ENCODE measurements at regions not wholly inside any gene's neighbourhood (a gene's known extent, or its start where the extent isn't known, plus 50 kb on each side); places are given as distances from the start of the nearest gene placed in this dataset.
A peak's percentile ranks its signal among the peaks of the same experiment; 100 is the strongest.

GRCh38 chr4:128715616-128716015 is 93.9 kb upstream of the JADE1 start:
- H3K27ac Mint-ChIP-seq = no peak overlapping the region
- no peaks in the 10 kb centered on the region for H3K36me3 Mint-ChIP-seq
- H3K4me3 Mint-ChIP-seq = no peak overlapping the region
- H3K27me3 Mint-ChIP-seq = peaks cover 0 to 5% (median 0%) of the 10 kb centered on the region in 5 donors
- no peaks in the 10 kb centered on the region for H3K9me3 Mint-ChIP-seq
- POLR2A ChIA-PET = no interaction called here
- DNase-seq (no peak), ATAC-seq (no peak)
- H3K4me1 Mint-ChIP-seq = no peaks in the 10 kb centered on the region

- DNase-seq (no peak), ATAC-seq (no peak)
- POLR2A ChIA-PET = no interaction called here
- no peak overlapping the region for H3K4me3 Mint-ChIP-seq
- H3K27me3 Mint-ChIP-seq = peaks cover 0 to 1% (median 0%) of the 10 kb centered on the region in 5 donors
- H3K27ac Mint-ChIP-seq = no peak overlapping the region
- no peaks in the 10 kb centered on the region for H3K9me3 Mint-ChIP-seq
- no peaks in the 10 kb centered on the region for H3K36me3 Mint-ChIP-seq
- peaks cover 6 to 16% (median 12%) of the 10 kb centered on the region in 4 donors for H3K4me1 Mint-ChIP-seq
Observed at GRCh38 chr4:128711361-128711760, 98.1 kb upstream of the JADE1 start.

DNA sequence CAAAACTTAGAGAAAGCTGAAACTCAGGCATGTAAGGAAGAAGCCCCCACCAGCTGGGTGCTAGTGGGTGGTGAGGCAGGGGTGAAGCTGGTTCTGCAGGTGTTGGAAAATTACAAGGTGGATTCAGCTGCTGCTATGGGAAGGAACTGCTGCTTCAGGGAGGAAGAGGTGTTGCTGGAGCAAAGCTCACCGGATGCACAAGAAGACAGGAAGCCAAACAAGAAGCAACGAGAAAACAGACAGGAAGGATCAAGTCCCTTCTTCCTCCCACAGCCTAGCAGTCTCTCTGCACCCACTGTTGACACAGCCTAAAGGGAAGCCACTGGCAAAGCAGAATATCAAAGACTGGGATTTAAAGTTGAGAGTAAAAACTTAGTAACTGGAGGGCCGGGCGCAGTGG is 100.2 kb upstream of the JADE1 start:
- peak overlapping the region; percentile 53 to 91 (median 79) for H3K27ac Mint-ChIP-seq
- peak in 1 of 2 donors; percentile 44 for ATAC-seq
- POLR2A ChIA-PET = no interaction called here
- peak in 1 of 10 donors; percentile 12 for DNase-seq
- peaks cover 6 to 16% (median 12%) of the 10 kb centered on the region in 4 donors for H3K4me1 Mint-ChIP-seq
- no peaks in the 10 kb centered on the region for H3K9me3 Mint-ChIP-seq
- H3K4me3 Mint-ChIP-seq = peak overlapping the region in 9 of 10 donors; percentile 5 to 72 (median 57)
- H3K36me3 Mint-ChIP-seq = no peaks in the 10 kb centered on the region
- no peaks in the 10 kb centered on the region for H3K27me3 Mint-ChIP-seq

DNA sequence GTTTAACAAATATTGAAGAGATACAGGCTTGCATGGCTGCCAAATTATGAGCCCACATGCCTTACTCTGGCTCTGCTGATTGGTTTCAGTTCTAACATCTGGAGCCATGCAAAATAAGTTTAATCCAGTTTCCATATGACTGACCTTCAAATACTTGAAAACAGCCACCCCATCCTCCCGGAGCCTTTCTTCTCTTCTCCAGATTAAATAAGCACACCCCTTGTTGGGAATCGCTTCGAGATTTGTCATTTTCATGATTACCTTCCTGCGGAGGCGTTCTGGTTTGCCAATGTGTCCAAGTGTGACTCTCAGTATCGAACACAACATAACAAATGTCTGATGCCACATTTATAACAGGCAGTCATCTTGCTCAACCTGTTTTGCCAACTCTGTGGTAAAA is 101.6 kb upstream of the JADE1 start:
- H3K27ac Mint-ChIP-seq = peak overlapping the region in 2 of 10 donors; percentile 28 to 80
- DNase-seq = no peak
- peaks cover 0 to 1% (median 0%) of the 10 kb centered on the region in 5 donors for H3K27me3 Mint-ChIP-seq
- H3K4me1 Mint-ChIP-seq = peaks cover 6 to 16% (median 12%) of the 10 kb centered on the region in 4 donors
- H3K9me3 Mint-ChIP-seq = no peaks in the 10 kb centered on the region
- H3K4me3 Mint-ChIP-seq = no peak overlapping the region
- ATAC-seq = no peak
- no peaks in the 10 kb centered on the region for H3K36me3 Mint-ChIP-seq
- POLR2A ChIA-PET = no interaction called here

- no peak overlapping the region for H3K4me3 Mint-ChIP-seq
- no peaks in the 10 kb centered on the region for H3K36me3 Mint-ChIP-seq
- H3K9me3 Mint-ChIP-seq = no peaks in the 10 kb centered on the region
- ATAC-seq (no peak), DNase-seq (no peak)
- H3K27ac Mint-ChIP-seq = no peak overlapping the region
- H3K27me3 Mint-ChIP-seq = peaks cover 0 to 4% (median 0%) of the 10 kb centered on the region in 5 donors
- POLR2A ChIA-PET = no interaction called here
- peaks cover 3 to 9% (median 4%) of the 10 kb centered on the region in 4 donors for H3K4me1 Mint-ChIP-seq
Observed at GRCh38 chr4:128703948-128704347, 105.6 kb upstream of the JADE1 start.

- Mint-ChIP-seq H3K27ac (no peak overlapping the region), H3K36me3 (no peaks in the 10 kb centered on the region), H3K9me3 (no peaks in the 10 kb centered on the region), H3K4me1 (no peaks in the 10 kb centered on the region), H3K27me3 (peaks cover 0 to 4% (median 0%) of the 10 kb centered on the region in 5 donors), H3K4me3 (no peak overlapping the region)
- DNase-seq (no peak), ATAC-seq (no peak)
- POLR2A ChIA-PET = no interaction called here
Observed at GRCh38 chr4:128700659-128701350, 108.7 kb upstream of the JADE1 start.

DNA sequence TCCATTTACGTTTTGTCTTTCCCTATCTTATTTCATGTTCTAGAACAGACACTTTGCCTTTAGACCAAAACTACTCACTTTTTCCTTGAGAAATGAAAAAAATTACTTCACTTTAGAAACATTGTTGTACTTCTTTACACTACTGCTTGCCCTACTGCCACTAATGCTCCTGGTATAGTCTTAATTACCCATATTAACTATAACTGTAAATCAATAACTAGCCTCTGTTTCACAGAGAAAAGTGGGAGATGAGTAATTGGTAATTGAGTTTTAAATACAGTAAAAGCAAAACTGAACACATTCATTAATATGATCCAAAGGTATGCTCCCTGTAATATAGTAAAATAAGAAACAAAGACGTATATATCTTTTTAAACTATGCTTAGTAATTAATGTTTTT is 111.1 kb upstream of the JADE1 start:
- ATAC-seq = no peak
- H3K4me1 Mint-ChIP-seq = no peaks in the 10 kb centered on the region

DNA sequence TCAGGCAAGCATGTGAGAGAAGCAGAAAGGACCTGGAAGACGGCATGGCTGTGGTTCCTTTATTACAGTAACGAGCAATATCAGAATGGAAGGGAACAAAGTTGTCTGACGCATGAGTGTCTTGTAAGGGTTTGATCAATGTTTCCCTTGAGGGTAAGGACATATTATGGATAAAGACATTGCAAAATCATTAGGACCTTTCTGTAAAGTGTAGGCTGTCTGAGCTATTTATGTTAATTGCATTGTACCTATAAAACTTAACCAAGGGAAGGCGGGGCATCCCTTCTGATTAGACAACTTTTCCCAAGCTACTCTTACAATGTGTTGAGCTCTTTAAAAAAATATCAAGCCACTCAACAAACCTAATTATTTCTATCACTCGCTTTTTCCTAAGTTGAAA is 112.2 kb upstream of the JADE1 start:
- peaks cover 0 to 4% (median 0%) of the 10 kb centered on the region in 9 donors for H3K9me3 Mint-ChIP-seq
- POLR2A ChIA-PET = no interaction called here
- peaks cover 0 to 4% (median 0%) of the 10 kb centered on the region in 5 donors for H3K27me3 Mint-ChIP-seq
- no peak for ATAC-seq
- H3K4me3 Mint-ChIP-seq = no peak overlapping the region
- no peaks in the 10 kb centered on the region for H3K36me3 Mint-ChIP-seq
- H3K4me1 Mint-ChIP-seq = no peaks in the 10 kb centered on the region
- no peak overlapping the region for H3K27ac Mint-ChIP-seq
- DNase-seq = no peak

More for the DNA sequence above, 111.1 kb upstream of the JADE1 start:
- POLR2A ChIA-PET = no interaction called here
- H3K27me3 Mint-ChIP-seq = peaks cover 0 to 4% (median 0%) of the 10 kb centered on the region in 5 donors
- peaks cover 0 to 4% (median 0%) of the 10 kb centered on the region in 9 donors for H3K9me3 Mint-ChIP-seq
- no peak overlapping the region for H3K27ac Mint-ChIP-seq
- H3K4me3 Mint-ChIP-seq = no peak overlapping the region
- no peak for DNase-seq
- H3K36me3 Mint-ChIP-seq = no peaks in the 10 kb centered on the region

GRCh38 chr4:128690011-128690410 is 119.5 kb upstream of the JADE1 start:
- H3K27ac Mint-ChIP-seq = no peak overlapping the region
- no peak overlapping the region for H3K4me3 Mint-ChIP-seq
- POLR2A ChIA-PET = no interaction called here

DNA sequence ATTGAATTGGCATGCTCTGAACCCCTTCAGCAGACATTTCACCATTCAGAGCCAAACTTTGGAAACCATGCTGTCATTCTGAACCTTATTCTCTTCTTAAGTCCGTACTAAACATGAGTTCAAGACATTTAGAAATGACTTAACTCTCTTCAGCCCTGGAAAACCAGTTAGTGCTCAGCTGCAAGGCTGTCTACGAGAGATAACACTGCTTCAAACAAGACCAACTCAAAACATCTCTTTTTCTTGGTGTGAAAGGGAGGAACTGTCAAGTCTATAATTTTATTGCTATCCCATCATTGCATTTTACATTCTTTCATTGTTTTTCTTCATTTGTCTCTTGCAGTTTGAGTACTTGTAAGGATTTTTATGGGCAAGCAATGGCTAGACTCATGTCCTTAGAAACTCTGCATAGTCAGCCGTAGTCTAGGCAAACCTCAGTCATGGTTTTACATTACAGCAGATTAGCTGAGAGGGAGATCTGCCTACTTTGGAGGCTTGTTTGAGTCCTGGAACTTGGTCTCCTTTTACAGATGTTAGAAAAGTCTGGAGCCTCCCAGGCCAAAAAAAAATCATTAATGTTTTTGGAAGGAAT is 120.6 kb upstream of the JADE1 start:
- POLR2A ChIA-PET = no interaction called here
- DNase-seq (no peak), ATAC-seq (no peak)
- no peaks in the 10 kb centered on the region for H3K4me1 Mint-ChIP-seq
- H3K36me3 Mint-ChIP-seq = peaks cover 0 to 4% (median 2%) of the 10 kb centered on the region in 3 donors
- peaks cover 0 to under 1% (median 0%) of the 10 kb centered on the region in 9 donors for H3K9me3 Mint-ChIP-seq
- peaks cover 4 to 22% (median 15%) of the 10 kb centered on the region in 5 donors for H3K27me3 Mint-ChIP-seq
- no peak overlapping the region for H3K27ac Mint-ChIP-seq
- H3K4me3 Mint-ChIP-seq = no peak overlapping the region

More at GRCh38 chr4:128690011-128690410, 119.5 kb upstream of the JADE1 start:
- DNase-seq = no peak
- no peak for ATAC-seq
- Mint-ChIP-seq H3K9me3 (peaks cover 0 to 4% (median 0%) of the 10 kb centered on the region in 9 donors), H3K4me1 (no peaks in the 10 kb centered on the region), H3K36me3 (peaks cover 0 to 4% (median 2%) of the 10 kb centered on the region in 3 donors), H3K27me3 (peaks cover 4 to 22% (median 14%) of the 10 kb centered on the region in 5 donors)

DNA sequence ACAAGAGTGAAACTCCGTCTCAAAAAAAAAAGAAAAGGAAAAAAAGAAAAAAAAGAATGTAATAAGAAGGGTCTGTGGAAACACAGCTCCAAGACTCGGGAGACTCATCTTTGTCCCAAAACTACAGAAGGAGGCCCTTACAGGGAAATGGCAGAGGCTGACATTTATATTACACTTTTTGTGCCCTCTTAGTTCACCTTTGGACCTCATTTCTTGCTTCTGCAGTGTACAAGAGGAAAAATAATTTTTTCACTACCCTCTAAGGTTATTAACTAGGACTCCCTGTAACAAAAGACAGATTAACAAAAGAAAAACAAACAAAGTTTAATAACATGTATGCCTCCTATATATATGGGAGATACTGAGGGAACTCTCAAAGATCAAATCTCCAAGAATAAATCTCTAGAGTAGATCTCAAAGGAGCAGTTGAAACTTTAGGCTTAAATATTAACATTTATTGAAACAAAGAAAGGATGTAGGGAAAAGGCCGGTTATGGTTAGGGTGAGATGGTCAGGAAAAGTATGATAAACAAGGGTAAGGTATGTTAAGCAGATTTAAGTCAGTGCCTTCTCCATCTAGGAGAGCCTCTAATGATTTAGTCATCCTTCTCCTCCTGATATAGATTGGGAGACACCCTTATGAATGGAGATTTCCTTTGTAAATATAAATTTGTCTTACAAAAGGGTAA is 121.3 kb upstream of the JADE1 start:
- peaks cover 0 to 4% (median 2%) of the 10 kb centered on the region in 3 donors for H3K36me3 Mint-ChIP-seq
- no peak overlapping the region for H3K27ac Mint-ChIP-seq
- H3K9me3 Mint-ChIP-seq = no peaks in the 10 kb centered on the region
- peaks cover 4 to 22% (median 17%) of the 10 kb centered on the region in 5 donors for H3K27me3 Mint-ChIP-seq
- ATAC-seq (no peak), DNase-seq (no peak)
- H3K4me1 Mint-ChIP-seq = no peaks in the 10 kb centered on the region
- POLR2A ChIA-PET = no interaction called here
- H3K4me3 Mint-ChIP-seq = no peak overlapping the region

DNA sequence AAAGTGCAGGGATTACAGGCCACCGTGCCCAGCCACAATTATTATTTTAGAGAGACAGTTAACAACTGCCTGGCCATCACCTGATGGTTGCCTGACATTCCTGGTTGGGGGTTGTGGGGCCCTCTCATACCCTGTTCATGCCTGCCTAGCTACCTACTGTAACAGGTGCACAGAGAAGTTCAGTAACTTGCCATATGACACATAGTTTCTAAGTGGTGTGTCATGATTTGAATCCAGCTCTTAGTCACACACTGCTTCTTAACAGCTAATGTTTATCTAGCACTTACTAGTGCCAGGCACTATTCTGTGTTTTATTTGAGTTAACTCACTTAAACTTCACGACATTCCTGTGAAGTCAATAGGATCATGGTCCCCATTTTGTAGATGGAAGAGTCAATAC is 122.7 kb upstream of the JADE1 start:
- POLR2A ChIA-PET = no interaction called here
- H3K27ac Mint-ChIP-seq = no peak overlapping the region
- H3K27me3 Mint-ChIP-seq = peaks cover 4 to 22% (median 17%) of the 10 kb centered on the region in 5 donors
- peaks cover 0 to 4% (median 2%) of the 10 kb centered on the region in 3 donors for H3K36me3 Mint-ChIP-seq
- H3K4me3 Mint-ChIP-seq = no peak overlapping the region
- ATAC-seq = no peak
- DNase-seq = no peak
- no peaks in the 10 kb centered on the region for H3K9me3 Mint-ChIP-seq
- H3K4me1 Mint-ChIP-seq = no peaks in the 10 kb centered on the region

DNA sequence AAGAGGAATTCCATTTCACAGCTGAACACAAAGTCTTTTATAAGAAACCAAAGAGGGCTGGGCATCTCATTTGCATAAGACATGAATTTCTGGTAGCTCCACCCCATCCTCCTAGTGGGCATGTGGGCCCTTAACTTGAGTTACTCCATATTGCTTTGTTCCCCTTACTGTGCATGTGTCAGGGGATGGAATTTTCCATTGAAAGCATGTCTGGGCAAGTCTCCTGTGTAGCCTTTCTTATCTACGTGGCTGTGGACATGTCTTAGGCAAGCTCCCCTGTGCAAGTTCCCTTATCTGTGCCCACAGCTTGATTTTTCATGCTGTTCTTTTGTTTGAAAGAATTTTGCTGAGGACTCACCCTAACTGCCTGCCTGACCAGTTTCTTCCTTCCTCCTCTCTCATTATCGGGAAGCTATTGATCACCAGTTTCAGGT is 123.5 kb upstream of the JADE1 start:
- peaks cover 4 to 22% (median 16%) of the 10 kb centered on the region in 5 donors for H3K27me3 Mint-ChIP-seq
- H3K4me1 Mint-ChIP-seq = no peaks in the 10 kb centered on the region
- peaks cover 0 to 4% (median 2%) of the 10 kb centered on the region in 3 donors for H3K36me3 Mint-ChIP-seq
- POLR2A ChIA-PET = no interaction called here
- DNase-seq (no peak), ATAC-seq (no peak)
- H3K4me3 Mint-ChIP-seq = no peak overlapping the region
- H3K9me3 Mint-ChIP-seq = no peaks in the 10 kb centered on the region
- no peak overlapping the region for H3K27ac Mint-ChIP-seq

Measured in naive thymus-derived CD8-positive, alpha-beta T cell (primary cell).